IMR-90 (cell line): ENCODE measurements at regions not wholly inside any gene's neighbourhood (a gene's known extent, or its start where the extent isn't known, plus 50 kb on each side); places are given as distances from the start of the nearest gene placed in this dataset.

Experiments used
- ATAC-seq: fragments of 200-7000 bp; cut with Tn5 transposase; 2 replicates; pipeline ENCODE4 v1.9.1; 2020; ENCODE audit warnings: low read depth, mild to moderate bottlenecking, moderate library complexity
- BruUV-seq: library from RNA; stranded (reverse); fragments of 400-500 nt; replicated peaks from 2 replicates; lab custom pipeline; 2021; lab: Mats Ljungman, UMichigan
- CTCF ChIA-PET: fragments of 300-600 bp; formaldehyde crosslinking; extraction: SDS; loops from one replicate; lab custom pipeline; 2021; ENCODE audit warnings: antibody characterized with exemption; lab: Yijun Ruan, JAX
- POLR2A ChIA-PET: fragments of 300-600 bp; sonication (Branson Sonifier 250); formaldehyde crosslinking; loops from one replicate; lab custom pipeline; 2022; ENCODE audit warnings: antibody characterized with exemption; ENCODE audit not compliant: unreplicated experiment; lab: Charles Lee
- DNase-seq: peaks from one replicate; pipeline ENCODE4 v3.0.0; 2013
- H2AFZ ChIP-seq: replicated peaks from 2 replicates; pipeline ENCODE3; 2013; ENCODE audit warnings: low read length, mild to moderate bottlenecking; ENCODE audit not compliant: poor library complexity
- H2AK5ac ChIP-seq: 2 replicates; pipeline ENCODE4 v1.6.1; 2013; ENCODE audit warnings: low read depth, low read length, inconsistent platforms
- H2AK9ac ChIP-seq: replicated peaks from 2 replicates; pipeline ENCODE3; 2013; ENCODE audit warnings: mild to moderate bottlenecking, low read depth, low read length, moderate library complexity; ENCODE audit not compliant: poor library complexity
- H2BK120ac ChIP-seq: 2 replicates; pipeline ENCODE4 v1.6.1; 2013; ENCODE audit warnings: low read depth, low read length, inconsistent platforms
- H2BK15ac ChIP-seq: 3 replicates; pipeline ENCODE4 v1.6.1; 2013; ENCODE audit warnings: low read depth, low read length, inconsistent platforms
- H2BK20ac ChIP-seq: 2 replicates; pipeline ENCODE4 v1.6.1; 2013; ENCODE audit warnings: low read depth, mild to moderate bottlenecking, inconsistent platforms, low read length, moderate library complexity
- H2BK5ac ChIP-seq: 2 replicates; pipeline ENCODE4 v1.6.1; 2013; ENCODE audit warnings: mild to moderate bottlenecking, low read depth, low read length, inconsistent platforms; ENCODE audit not compliant: poor library complexity, severe bottlenecking
- H3K14ac ChIP-seq: replicated peaks from 2 replicates; pipeline ENCODE4 v1.6.1; 2013; ENCODE audit warnings: low read depth, low read length, inconsistent platforms
- H3K18ac ChIP-seq: 2 replicates; pipeline ENCODE4 v1.6.1; 2013; ENCODE audit warnings: low read depth, low read length, control low read depth
- H3K23ac ChIP-seq: 2 replicates; pipeline ENCODE4 v1.6.1; 2013; ENCODE audit warnings: low read depth, low read length, inconsistent platforms
- H3K27ac ChIP-seq: 2 replicates; pipeline ENCODE4 v1.5.1; 2013; ENCODE audit warnings: mild to moderate bottlenecking, control low read depth, low read length; ENCODE audit not compliant: insufficient read depth
- H3K27me3 ChIP-seq: 2 replicates; pipeline ENCODE4 v1.6.1; 2013; ENCODE audit warnings: low read length; ENCODE audit not compliant: control insufficient read depth, insufficient read depth
- H3K36me3 ChIP-seq: 2 replicates; pipeline ENCODE4 v1.6.1; 2013; ENCODE audit warnings: low read length, mixed read lengths; ENCODE audit not compliant: control insufficient read depth, insufficient read depth
- H3K4ac ChIP-seq: 2 replicates; pipeline ENCODE4 v1.6.1; 2013; ENCODE audit warnings: low read depth, low read length, inconsistent platforms
- H3K4me1 ChIP-seq: 2 replicates; pipeline ENCODE4 v1.6.1; 2013; ENCODE audit warnings: low read length, mixed read lengths; ENCODE audit not compliant: control insufficient read depth, insufficient read depth
- H3K4me2 ChIP-seq: 2 replicates; pipeline ENCODE4 v1.6.1; 2013; ENCODE audit warnings: low read depth, mild to moderate bottlenecking, control low read depth, low read length, moderate library complexity
- H3K4me3 ChIP-seq: 2 replicates; pipeline ENCODE4 v1.5.1; 2013; ENCODE audit warnings: low read depth, mild to moderate bottlenecking, control low read depth, low read length, moderate library complexity; ENCODE audit not compliant: insufficient read depth
- H3K56ac ChIP-seq: 2 replicates; pipeline ENCODE4 v1.6.1; 2013; ENCODE audit warnings: low read length, inconsistent platforms; ENCODE audit not compliant: insufficient read depth; ENCODE audit errors: extremely low read depth
- H3K79me1 ChIP-seq, 2 experiments: 2 replicates each; pipeline ENCODE4 v1.6.1; 2013; ENCODE audit warnings: low read length in 2 of 2, inconsistent platforms in 1 of 2, low read depth in 1 of 2
- H3K9ac ChIP-seq: 2 replicates; pipeline ENCODE4 v1.6.1; 2013; ENCODE audit warnings: low read depth, low read length, control low read depth
- H3K9me1 ChIP-seq: 2 replicates; pipeline ENCODE4 v1.6.1; 2013; ENCODE audit warnings: low read length, inconsistent platforms; ENCODE audit not compliant: insufficient read depth
- H3K9me3 ChIP-seq: 2 replicates; pipeline ENCODE4 v1.6.1; 2013; ENCODE audit warnings: low read length; ENCODE audit not compliant: control insufficient read depth, insufficient read depth
- H4K20me1 ChIP-seq: 2 replicates; pipeline ENCODE4 v1.6.1; 2013; ENCODE audit warnings: low read length, inconsistent platforms; ENCODE audit not compliant: insufficient read depth
- H4K5ac ChIP-seq: 2 replicates; pipeline ENCODE4 v1.6.1; 2013; ENCODE audit warnings: mild to moderate bottlenecking, low read depth, low read length, control low read depth
- H4K8ac ChIP-seq, 2 experiments: 2 replicates each; pipeline ENCODE4 v1.6.1; 2013; ENCODE audit warnings: low read depth in 2 of 2, low read length in 2 of 2, control low read depth in 1 of 2, inconsistent platforms in 1 of 2
- H4K91ac ChIP-seq: 2 replicates; pipeline ENCODE4 v1.6.1; 2013; ENCODE audit warnings: low read depth, low read length, inconsistent platforms; ENCODE audit not compliant: insufficient read depth
- BHLHE40 ChIP-seq: fragments of 150-350 bp; IDR thresholded peaks from 2 replicates; pipeline ENCODE4 v1.6.1; 2016; ENCODE audit warnings: mild to moderate bottlenecking, low read depth, low read length
- CEBPB ChIP-seq: IDR thresholded peaks from 2 replicates; pipeline ENCODE4 v1.6.1; 2012; ENCODE audit warnings: low read depth, low read length, improper control_type of control experiment
- ELK1 ChIP-seq: fragments of 150-350 bp; IDR thresholded peaks from 2 replicates; pipeline ENCODE4 v1.6.1; 2016; ENCODE audit warnings: low read depth, mild to moderate bottlenecking, low read length, moderate library complexity, borderline replicate concordance
- FOS ChIP-seq: fragments of 150-350 bp; IDR thresholded peaks from 2 replicates; pipeline ENCODE4 v1.6.1; 2016; ENCODE audit warnings: low read depth, low read length
- MAFK ChIP-seq: IDR thresholded peaks from 2 replicates; pipeline ENCODE4 v1.6.1; 2012; ENCODE audit warnings: low read depth, low read length, improper control_type of control experiment
- MXI1 ChIP-seq: IDR thresholded peaks from 2 replicates; pipeline ENCODE4 v1.6.1; 2012; ENCODE audit warnings: low read depth, mild to moderate bottlenecking, low read length, moderate library complexity, borderline replicate concordance
- POLR2A ChIP-seq: IDR thresholded peaks from 2 replicates; pipeline ENCODE4 v1.6.1; 2012; ENCODE audit warnings: mild to moderate bottlenecking, low read depth, low read length
- RAD21 ChIP-seq: IDR thresholded peaks from 2 replicates; pipeline ENCODE4 v1.6.1; 2012; ENCODE audit warnings: low read length, improper control_type of control experiment
- RFX5 ChIP-seq: IDR thresholded peaks from 2 replicates; pipeline ENCODE4 v1.8.0; 2012; ENCODE audit warnings: low read depth, mild to moderate bottlenecking, low read length, moderate library complexity
- SMC3 ChIP-seq: fragments of 150-350 bp; IDR thresholded peaks from 2 replicates; pipeline ENCODE4 v1.6.1; 2016; ENCODE audit warnings: low read depth, mild to moderate bottlenecking, antibody characterized with exemption, low read length, moderate library complexity
- WGBS, 2 experiments: methylation state at CpG; one replicate each; pipeline versions ENCODE4 v1.1.5 to v1.1.7; 2013; ENCODE audit warnings: missing lambda C conversion rate in 2 of 2; ENCODE audit not compliant: insufficient read length in 1 of 2; ENCODE audit errors: extremely low coverage in 2 of 2; 5-methylcytosine and 5-hydroxymethylcytosine counted together
- dilution Hi-C: fragments of 300-500 bp; cut with HindIII; formaldehyde crosslinking; loops from one replicate; pipeline ENCODE4 v1.14.3; 2018; ENCODE audit warnings: low sequenced_read_pairs; ENCODE audit not compliant: unreplicated experiment
- in situ Hi-C: fragments of 300-500 bp; cut with MboI; formaldehyde crosslinking; loops from 3 replicates; pipeline ENCODE4 v1.14.3; 2019; ENCODE audit warnings: low sequenced_read_pairs, inconsistent platforms, mixed read lengths
- intact Hi-C: fragments of 100-400 bp; cut with micrococcal nuclease; formaldehyde crosslinking; loops from 2 replicates; pipeline ENCODE4 v1.10.0; 2022
- TF ChIP-seq, protein P1 (sequence below): fragments of 150-350 bp; IDR thresholded peaks from 2 replicates; pipeline ENCODE4 v1.6.1; 2017; ENCODE audit warnings: mild to moderate bottlenecking, antibody characterized with exemption, low read length, low read depth

- Histone ChIP-seq H4K20me1 (no peaks in the 10 kb centered on the region), H3K27ac (no peak overlapping the region), H2AK5ac (peak overlapping the region; percentile 60), H3K4me1 (peaks cover 33% of the 10 kb centered on the region), H2BK20ac (no peak overlapping the region), H3K4me2 (no peak overlapping the region), H3K9me3 (no peaks in the 10 kb centered on the region), H3K9ac (no peak overlapping the region), H3K4me3 (no peak overlapping the region), H2AFZ (peak overlapping the region; percentile 9), H2BK5ac (no peak overlapping the region), H3K56ac (no peak overlapping the region), H4K91ac (no peak overlapping the region; the same call in 1 of the 2 replicates), H3K18ac (no peak overlapping the region), H3K14ac (no peak overlapping the region), H3K23ac (no peak overlapping the region), H4K8ac (no peak overlapping the region), H2BK15ac (peak overlapping the region; percentile 19; the same call in 1 of the 3 replicates), H3K36me3 (no peaks in the 10 kb centered on the region), H3K4ac (0 out of 2 replicates have a peak overlapping the region, but pooled peaks have one; percentile 46), H2AK9ac (no peak overlapping the region), H3K79me1 (no peaks in the 10 kb centered on the region), H4K5ac (no peak overlapping the region), H3K9me1 (peaks cover 32% of the 10 kb centered on the region), H2BK120ac (0 out of 2 replicates have a peak overlapping the region, but pooled peaks have one; percentile 29), H3K27me3 (peaks cover 3% of the 10 kb centered on the region; the same call in 1 of the 2 replicates)
- in situ Hi-C loops = no loop called here
- dilution Hi-C loops = no loop called here
- intact Hi-C loops = no loop called here
- POLR2A ChIA-PET = no interaction called here
- ATAC-seq (no peak), DNase-seq (no peak)
- CTCF ChIA-PET = no interaction called here
- WGBS, 2 experiments = 100% methylated on average over 1 of the region's 2 CpGs; no CpG with 5 or more reads in 1 of the 2 experiments
- no TSS peak for BruUV-seq
- TF ChIP-seq FOS (no peak), RAD21 (no peak), POLR2A (no peak), CEBPB (no peak), MXI1 (no peak), SMC3 (no peak), ELK1 (no peak), BHLHE40 (no peak), RFX5 (no peak), MAFK (no peak)
- TF ChIP-seq, protein P1, sequence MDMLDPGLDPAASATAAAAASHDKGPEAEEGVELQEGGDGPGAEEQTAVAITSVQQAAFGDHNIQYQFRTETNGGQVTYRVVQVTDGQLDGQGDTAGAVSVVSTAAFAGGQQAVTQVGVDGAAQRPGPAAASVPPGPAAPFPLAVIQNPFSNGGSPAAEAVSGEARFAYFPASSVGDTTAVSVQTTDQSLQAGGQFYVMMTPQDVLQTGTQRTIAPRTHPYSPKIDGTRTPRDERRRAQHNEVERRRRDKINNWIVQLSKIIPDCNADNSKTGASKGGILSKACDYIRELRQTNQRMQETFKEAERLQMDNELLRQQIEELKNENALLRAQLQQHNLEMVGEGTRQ = no peak
Measured at GRCh38 chr2:120563616-120564015, 172.1 kb upstream of the GLI2 start.
